ENCODE measurements at regions not wholly inside any gene's neighbourhood (a gene's known extent, or its start where the extent isn't known, plus 50 kb on each side); places are given as distances from the start of the nearest gene placed in this dataset.
"Not testable (repeated sequence)": the region's sequence is repeated elsewhere in the genome, so short reads cannot be mapped to it uniquely, and the experiment has no call there.

- Histone ChIP-seq H3K4me1 (peaks cover 0 to 4% (median 0%) of the 10 kb centered on the region in 4 donors), H3K4me3 (no peak overlapping the region), H3K9me3 (no peaks in the 10 kb centered on the region), H3K27ac (no peak overlapping the region), H3K27me3 (no peaks in the 10 kb centered on the region), H3K36me3 (no peaks in the 10 kb centered on the region)
- no peak for DNase-seq
- intact Hi-C loops (cut with DNase I): no loop called here
- 83 to 89% methylated on average over 2 of the region's 2 CpGs for WGBS, 2 donors
- TF ChIP-seq EP300 (IDR thresholded peaks at IDR 0.05): no peak
- TF ChIP-seq POLR2A (IDR thresholded peaks at IDR 0.05): no peak
- TF ChIP-seq CTCF (IDR thresholded peaks at IDR 0.05): no peak
- no peak for TF ChIP-seq POLR2AphosphoS5 (IDR thresholded peaks at IDR 0.05)
Measured at GRCh38 chr2:185676316-185676715, 62.3 kb upstream of the FSIP2 start.

GRCh38 chr2:185687001-185687400, 51.6 kb upstream of the FSIP2 start:
- 93% methylated on average over 3 of the region's 3 CpGs for WGBS, 2 donors
- H3K4me3 ChIP-seq; H3K27me3 ChIP-seq; intact Hi-C loops (cut with DNase I); H3K9me3 ChIP-seq; DNase-seq; H3K36me3 ChIP-seq; H3K4me1 ChIP-seq; H3K27ac ChIP-seq: not testable (repeated sequence)

GRCh38 chr2:185687967-185688366, 50.6 kb upstream of the FSIP2 start:
- TF ChIP-seq EP300 (IDR thresholded peaks at IDR 0.05): no peak
- no peak for TF ChIP-seq POLR2AphosphoS5 (IDR thresholded peaks at IDR 0.05)
- TF ChIP-seq CTCF (IDR thresholded peaks at IDR 0.05): no peak
- TF ChIP-seq POLR2A (IDR thresholded peaks at IDR 0.05): no peak
- Histone ChIP-seq H3K27ac (no peak overlapping the region), H3K9me3 (no peaks in the 10 kb centered on the region), H3K36me3 (no peaks in the 10 kb centered on the region), H3K27me3 (no peaks in the 10 kb centered on the region), H3K4me3 (no peak overlapping the region), H3K4me1 (no peaks in the 10 kb centered on the region)
- no peak for DNase-seq
- intact Hi-C loops (cut with DNase I): no loop called here
- WGBS, 2 donors: 86 to 90% methylated on average over 7 of the region's 7 CpGs

Small RNA genes lying in the stretch of these regions (small RNA-seq; reads per million reads assigned to genes)
- gene RF00096: 0 reads per million in 3 donors
